HUES6 (cell line): ENCODE measurements at regions not wholly inside any gene's neighbourhood (a gene's known extent, or its start where the extent isn't known, plus 50 kb on each side); places are given as distances from the start of the nearest gene placed in this dataset.
"Not testable (repeated sequence)": the region's sequence is repeated elsewhere in the genome, so short reads cannot be mapped to it uniquely, and the experiment has no call there.

Source experiments
- H3K27ac ChIP-seq: 2 replicates; pipeline ENCODE4 v1.7.0; 2013; ENCODE audit warnings: low read depth, mild to moderate bottlenecking, low read length, inconsistent platforms
- H3K27me3 ChIP-seq: 2 replicates; pipeline ENCODE4 v1.6.1; 2013; ENCODE audit warnings: low read length; ENCODE audit not compliant: control insufficient read depth, insufficient read depth
- H3K36me3 ChIP-seq: 2 replicates; pipeline ENCODE4 v1.6.1; 2013; ENCODE audit warnings: low read length; ENCODE audit not compliant: control insufficient read depth, insufficient read depth
- H3K4me1 ChIP-seq: 2 replicates; pipeline ENCODE4 v1.6.1; 2013; ENCODE audit warnings: low read length; ENCODE audit not compliant: control insufficient read depth, insufficient read depth
- H3K4me3 ChIP-seq: 2 replicates; pipeline ENCODE4 v1.5.1; 2013; ENCODE audit warnings: low read depth, low read length
- H3K9ac ChIP-seq: one replicate; pipeline ENCODE4 v1.6.1; 2013; ENCODE audit warnings: mild to moderate bottlenecking, low read length
- H3K9me3 ChIP-seq: 2 replicates; pipeline ENCODE4 v1.6.1; 2013; ENCODE audit warnings: low read depth, low read length; ENCODE audit not compliant: control insufficient read depth, insufficient read depth

DNA sequence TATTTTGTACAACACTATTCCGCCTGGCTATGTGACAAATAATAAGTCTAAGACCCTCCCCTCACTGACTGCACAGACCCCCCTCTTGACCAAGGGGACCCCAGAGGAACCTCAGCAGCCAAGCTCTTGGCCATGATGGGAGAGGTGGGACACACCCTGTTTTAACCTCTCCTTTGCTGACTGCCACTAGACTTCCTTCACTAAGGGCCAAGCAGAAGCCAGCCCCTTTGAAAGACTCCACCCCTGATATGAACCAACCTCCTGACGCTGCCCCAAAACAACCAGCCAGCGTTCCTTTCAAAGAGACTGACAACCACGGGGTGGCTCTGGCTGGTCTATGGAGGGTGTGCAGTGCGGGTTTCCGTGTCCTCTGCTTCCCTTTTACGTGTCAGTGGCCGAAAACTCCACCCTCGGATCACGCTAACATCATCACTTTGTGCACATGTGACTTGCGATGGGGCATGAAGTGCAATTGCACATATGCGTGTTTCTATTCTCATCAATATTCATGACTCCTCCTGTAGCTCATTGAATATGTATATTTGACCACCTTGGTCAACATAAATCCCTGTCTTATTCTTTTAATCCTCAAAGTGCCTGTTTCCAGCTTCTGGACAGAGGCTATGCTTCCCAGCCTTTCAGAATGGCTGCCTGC, 643.9 kb downstream of the TBC1D22A start:
- Histone ChIP-seq H3K36me3 (no peaks in the 10 kb centered on the region), H3K9me3 (peaks cover 86% of the 10 kb centered on the region; the same call in 1 of the 2 replicates), H3K4me1 (no peaks in the 10 kb centered on the region; the same call in 1 of the 2 replicates)

DNA sequence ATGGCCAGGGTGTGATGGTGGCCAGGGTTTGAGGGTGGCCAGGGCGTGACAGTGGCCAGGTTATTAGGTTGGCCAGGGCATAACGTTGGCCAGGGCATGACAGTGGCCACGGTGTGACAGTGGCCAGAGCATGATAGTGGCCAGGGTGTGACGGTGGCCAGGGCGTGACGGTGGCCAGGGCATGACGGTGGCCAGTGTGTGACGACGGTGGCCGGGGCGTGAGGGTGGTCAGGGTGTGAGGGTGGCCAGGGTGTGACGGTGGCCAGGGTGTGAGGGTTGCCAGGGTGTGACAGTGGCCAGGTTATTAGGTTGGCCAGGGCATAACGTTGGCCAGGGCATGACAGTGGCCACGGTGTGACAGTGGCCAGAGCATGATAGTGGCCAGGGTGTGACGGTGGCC, 642.8 kb downstream of the TBC1D22A start:
- not testable (repeated sequence) for H3K27me3 ChIP-seq, H3K36me3 ChIP-seq, H3K4me1 ChIP-seq, H3K27ac ChIP-seq, H3K9ac ChIP-seq, H3K4me3 ChIP-seq
- H3K9me3 ChIP-seq, result peaks cover 86% of the 10 kb centered on the region; the same call in 1 of the 2 replicates

More for the DNA sequence above, 643.9 kb downstream of the TBC1D22A start:
- no peak overlapping the region for H3K9ac ChIP-seq
- no peak overlapping the region for H3K4me3 ChIP-seq
- H3K27me3 ChIP-seq, result no peaks in the 10 kb centered on the region; the same call in 1 of the 2 replicates
- H3K27ac ChIP-seq, result no peak overlapping the region

DNA sequence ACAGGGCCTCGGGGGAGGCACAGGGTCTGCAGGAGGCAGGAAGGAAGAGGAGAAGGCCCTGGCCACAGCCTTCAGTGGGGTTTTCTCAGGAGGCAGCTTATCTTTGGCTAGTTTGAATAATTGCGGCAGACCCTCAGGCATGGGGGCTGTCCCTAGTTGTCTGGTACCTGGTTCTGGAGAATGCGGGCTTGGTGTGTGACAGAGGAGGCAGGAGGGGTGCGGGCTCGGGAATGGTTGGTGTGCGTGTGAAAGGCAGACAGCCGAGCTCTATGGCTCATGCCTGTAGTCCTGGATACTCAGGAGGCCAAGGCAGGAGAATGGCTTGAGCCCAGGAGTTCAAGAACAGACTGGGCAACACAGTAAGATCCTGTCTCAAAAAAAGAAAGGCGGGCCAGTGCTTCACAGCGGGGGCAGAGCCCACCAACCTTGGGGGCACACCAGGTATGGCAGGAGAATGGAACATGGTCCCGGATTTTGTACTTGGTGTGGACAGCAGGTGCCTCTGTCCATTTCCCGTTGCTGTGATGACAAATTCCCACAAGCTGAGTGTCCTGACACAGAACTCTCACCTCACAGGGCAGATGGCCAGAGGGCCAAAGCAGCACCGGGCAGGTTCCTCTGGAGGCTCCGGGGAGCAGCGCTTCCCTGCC, 640.6 kb downstream of the TBC1D22A start:
- peaks cover 88% of the 10 kb centered on the region; the same call in 1 of the 2 replicates for H3K9me3 ChIP-seq
- H3K4me1 ChIP-seq, result no peaks in the 10 kb centered on the region
- no peak overlapping the region for H3K4me3 ChIP-seq
- no peaks in the 10 kb centered on the region for H3K27me3 ChIP-seq
- no peaks in the 10 kb centered on the region for H3K36me3 ChIP-seq
- no peak overlapping the region for H3K27ac ChIP-seq
- H3K9ac ChIP-seq, result no peak overlapping the region

DNA sequence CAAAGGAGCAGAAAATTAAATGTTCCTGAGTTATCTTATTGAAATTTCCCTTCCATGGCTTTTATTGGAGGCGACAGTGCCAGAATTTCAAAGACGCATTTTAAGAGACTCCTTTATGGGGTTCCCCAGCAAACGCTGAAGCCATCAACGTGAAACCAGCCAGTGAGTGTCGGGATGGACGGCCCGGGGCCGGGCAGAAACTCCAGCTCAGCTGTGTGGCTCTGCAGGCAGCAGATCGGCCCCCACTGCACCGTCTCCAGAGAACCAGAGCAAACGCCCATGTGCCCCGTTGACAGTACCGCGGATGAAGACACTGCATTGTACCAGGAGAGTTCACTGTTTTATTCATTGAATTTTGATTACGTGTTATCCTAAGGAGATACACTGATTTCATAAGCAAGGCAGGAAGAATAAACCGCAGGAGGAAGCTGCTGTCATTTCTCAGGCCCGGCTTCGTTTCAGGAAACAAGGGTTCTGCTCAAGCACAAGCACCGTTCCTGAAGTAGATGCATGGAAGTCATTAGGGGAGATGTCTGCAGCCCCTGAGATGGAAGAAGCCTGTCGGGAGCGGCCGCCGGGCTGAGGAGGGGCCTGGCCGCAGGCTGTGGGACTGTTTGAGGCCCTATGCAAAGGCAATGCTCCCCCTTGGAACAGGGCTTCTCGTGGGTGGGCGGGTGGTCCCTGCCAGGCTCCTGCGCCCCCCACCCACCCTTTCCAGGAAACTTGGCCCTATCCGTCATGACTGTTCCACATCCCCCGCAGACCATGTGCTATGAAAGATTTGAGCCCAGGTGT, 639.7 kb downstream of the TBC1D22A start:
- H3K4me3 ChIP-seq, result no peak overlapping the region
- H3K9ac ChIP-seq, result no peak overlapping the region
- H3K9me3 ChIP-seq, result peaks cover 88% of the 10 kb centered on the region; the same call in 1 of the 2 replicates
- H3K36me3 ChIP-seq, result no peaks in the 10 kb centered on the region
- no peaks in the 10 kb centered on the region for H3K27me3 ChIP-seq
- H3K27ac ChIP-seq, result no peak overlapping the region
- no peaks in the 10 kb centered on the region for H3K4me1 ChIP-seq

DNA sequence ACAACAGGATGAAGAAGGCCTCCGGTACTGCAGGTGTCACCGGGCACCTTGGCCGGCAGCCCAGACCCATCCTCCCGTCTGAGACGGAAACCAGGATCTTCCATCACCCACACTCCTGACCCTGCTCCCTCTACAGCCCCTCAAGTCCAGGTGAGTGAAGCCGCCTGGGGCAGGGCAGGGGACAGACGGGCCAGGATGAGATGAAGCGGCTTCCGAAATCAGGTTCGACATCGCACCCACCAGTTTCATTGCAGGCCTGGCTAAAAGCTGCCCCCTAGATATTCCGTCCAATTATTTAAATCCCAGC, 639.1 kb downstream of the TBC1D22A start:
- peaks cover 88% of the 10 kb centered on the region; the same call in 1 of the 2 replicates for H3K9me3 ChIP-seq
- H3K4me3 ChIP-seq, result no peak overlapping the region
- no peaks in the 10 kb centered on the region for H3K4me1 ChIP-seq
- H3K27ac ChIP-seq, result no peak overlapping the region
- H3K36me3 ChIP-seq, result no peaks in the 10 kb centered on the region
- no peak overlapping the region for H3K9ac ChIP-seq
- no peaks in the 10 kb centered on the region for H3K27me3 ChIP-seq

DNA sequence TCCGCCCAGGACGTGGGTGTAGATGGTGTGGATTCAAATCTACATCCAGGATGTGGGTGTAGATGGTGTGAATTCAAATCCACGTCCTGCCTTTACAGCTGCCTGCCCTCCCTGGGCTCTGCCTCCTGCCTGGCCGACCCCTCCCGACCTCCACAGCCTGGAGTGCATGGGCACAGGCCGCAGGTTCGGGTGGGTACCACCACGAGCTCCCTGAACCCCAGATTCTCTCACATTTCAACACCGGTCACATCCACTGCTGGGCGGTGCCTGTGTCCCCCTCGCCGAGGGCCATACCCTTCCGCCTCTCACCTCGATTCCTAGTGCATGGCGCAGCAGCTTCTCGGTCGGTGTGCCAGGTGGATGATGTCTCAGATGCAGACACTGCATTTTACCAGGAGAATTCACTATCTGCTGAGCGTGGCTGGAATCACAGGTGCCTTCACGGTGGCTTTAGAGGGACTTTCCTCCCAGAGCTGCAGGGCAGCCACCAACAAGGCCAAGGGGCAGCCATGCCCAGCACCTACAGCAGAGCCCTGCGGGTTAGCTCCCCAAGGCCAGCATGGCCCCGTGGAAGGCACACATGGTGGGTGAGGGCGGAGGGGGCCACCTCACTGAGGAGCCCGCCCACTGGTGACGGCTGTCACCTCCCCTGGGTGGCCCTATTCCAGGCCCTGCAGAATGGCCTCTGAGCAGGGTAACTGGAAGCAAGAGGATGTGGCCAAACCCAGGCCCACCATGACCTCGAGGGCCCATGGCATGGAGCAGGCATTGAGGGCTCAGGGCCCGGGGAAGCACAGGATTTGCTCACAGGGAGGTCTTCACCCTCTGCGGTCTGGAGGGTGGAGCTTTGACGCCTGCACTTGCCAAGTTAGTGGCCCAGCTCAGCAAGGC, 638.5 kb downstream of the TBC1D22A start:
- Histone ChIP-seq H3K4me3 (no peak overlapping the region), H3K36me3 (no peaks in the 10 kb centered on the region), H3K27me3 (no peaks in the 10 kb centered on the region), H3K4me1 (no peaks in the 10 kb centered on the region), H3K27ac (no peak overlapping the region), H3K9me3 (peaks cover 88% of the 10 kb centered on the region; the same call in 1 of the 2 replicates), H3K9ac (no peak overlapping the region)

DNA sequence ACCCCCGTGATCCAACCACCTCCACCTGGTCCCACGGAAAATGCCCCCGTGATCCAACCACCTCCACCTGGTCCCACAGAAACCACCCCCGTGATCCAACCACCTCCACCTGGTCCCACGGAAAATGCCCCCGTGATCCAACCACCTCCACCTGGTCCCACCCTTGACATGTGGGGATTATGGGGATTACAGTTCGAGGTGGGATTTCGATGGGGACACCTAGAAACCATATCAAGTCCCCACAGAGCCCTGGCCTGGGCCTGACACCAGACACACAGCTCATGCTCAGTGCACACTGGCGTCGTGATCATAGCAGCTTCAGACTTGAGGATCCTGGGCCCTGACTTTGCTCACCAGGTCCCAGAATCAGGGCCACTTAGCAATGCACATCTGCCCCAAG, 637.7 kb downstream of the TBC1D22A start:
- not testable (repeated sequence) for H3K4me3 ChIP-seq, H3K9ac ChIP-seq, H3K27me3 ChIP-seq, H3K27ac ChIP-seq, H3K36me3 ChIP-seq, H3K4me1 ChIP-seq
- peaks cover 88% of the 10 kb centered on the region; the same call in 1 of the 2 replicates for H3K9me3 ChIP-seq

DNA sequence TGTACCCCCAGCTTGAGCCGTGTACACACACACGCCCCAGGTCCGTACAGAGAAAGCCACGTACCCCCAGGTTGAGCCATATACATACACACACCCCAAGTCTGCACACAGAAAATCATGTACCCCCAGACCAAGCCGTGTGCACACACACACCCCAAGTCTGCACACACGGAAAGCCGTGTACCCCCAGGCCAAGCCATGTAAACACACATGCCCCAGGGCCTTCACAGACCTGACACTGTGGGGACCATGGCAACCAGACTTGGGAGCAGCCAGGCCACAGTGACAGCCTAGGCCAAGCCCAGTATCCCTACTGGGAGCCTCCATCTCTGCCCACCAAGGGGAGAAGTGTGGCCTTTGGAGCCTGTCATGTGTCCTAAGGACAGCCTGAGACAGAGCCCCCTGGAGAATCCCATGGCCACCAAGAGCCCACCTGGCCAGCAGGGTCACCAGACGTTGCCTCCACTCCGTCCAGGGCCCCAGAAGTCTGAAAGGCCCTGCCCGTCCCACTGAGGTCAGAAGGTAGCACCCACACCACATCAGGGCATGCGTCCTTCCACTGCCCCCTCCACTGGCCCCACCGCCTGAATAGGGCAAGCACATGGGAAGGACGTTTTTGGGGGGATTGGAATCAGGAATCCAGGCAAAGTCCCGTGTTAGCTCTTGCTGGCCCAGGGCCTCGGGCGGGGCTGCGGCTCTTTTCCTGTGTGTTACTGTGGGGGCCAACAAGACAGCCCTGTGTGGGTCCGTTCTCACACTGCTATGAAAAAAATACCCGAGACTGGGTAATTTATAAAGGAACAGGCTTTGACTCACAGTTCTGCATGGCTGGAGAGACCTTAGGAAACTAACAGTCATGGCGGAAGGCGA, 636.7 kb downstream of the TBC1D22A start:
- peaks cover 90% of the 10 kb centered on the region; the same call in 1 of the 2 replicates for H3K9me3 ChIP-seq

DNA sequence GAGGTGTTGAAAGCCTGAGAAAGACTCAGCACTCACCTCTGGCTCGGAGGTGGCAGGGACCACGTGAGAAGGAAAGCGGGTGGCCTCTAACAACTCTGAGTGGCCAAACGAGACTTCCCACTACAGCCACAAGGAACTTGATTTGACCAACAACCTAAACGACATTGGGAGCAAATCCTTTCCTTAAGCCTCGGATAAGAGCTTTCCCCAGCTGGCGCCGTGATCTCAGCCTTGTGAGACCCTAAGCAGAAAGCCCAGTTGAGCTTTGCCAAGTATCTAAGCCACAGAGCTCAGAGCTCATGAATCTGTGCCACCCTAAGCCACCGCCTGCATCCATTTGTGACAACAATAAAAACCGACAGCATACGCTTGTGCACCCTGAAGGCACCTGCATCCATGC, 636.0 kb downstream of the TBC1D22A start:
- Histone ChIP-seq H3K9me3 (peaks cover 92% of the 10 kb centered on the region; the same call in 1 of the 2 replicates), H3K27me3 (no peaks in the 10 kb centered on the region), H3K27ac (no peak overlapping the region)

More for the DNA sequence above, 636.7 kb downstream of the TBC1D22A start:
- H3K27ac ChIP-seq, result no peak overlapping the region
- no peak overlapping the region for H3K9ac ChIP-seq
- H3K36me3 ChIP-seq, result no peaks in the 10 kb centered on the region
- no peak overlapping the region for H3K4me3 ChIP-seq
- H3K4me1 ChIP-seq, result no peaks in the 10 kb centered on the region
- no peaks in the 10 kb centered on the region for H3K27me3 ChIP-seq

DNA sequence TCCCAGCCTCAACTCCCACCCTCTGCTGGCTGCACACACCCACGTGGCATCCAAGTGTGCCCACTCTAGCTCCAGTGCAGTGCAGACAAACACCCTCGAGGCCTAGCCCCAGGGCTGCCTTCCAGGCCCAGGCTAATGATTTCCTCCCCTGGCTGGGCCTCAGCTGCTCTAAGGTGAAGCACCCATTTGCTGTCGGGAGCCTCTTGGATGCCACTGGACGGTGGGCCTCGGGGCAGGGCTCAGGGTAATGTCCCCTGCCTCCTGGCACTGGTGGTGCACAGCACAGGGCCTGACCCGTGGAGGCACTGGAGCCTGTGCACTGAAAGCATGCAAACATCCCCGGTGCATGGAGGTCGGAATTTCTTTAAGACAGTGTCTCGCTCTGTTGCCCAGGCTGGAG, 635.2 kb downstream of the TBC1D22A start:
- peaks cover 92% of the 10 kb centered on the region; the same call in 1 of the 2 replicates for H3K9me3 ChIP-seq
- H3K27ac ChIP-seq, result no peak overlapping the region
- no peaks in the 10 kb centered on the region for H3K27me3 ChIP-seq
- H3K4me3 ChIP-seq, result no peak overlapping the region
- no peak overlapping the region for H3K9ac ChIP-seq
- H3K4me1 ChIP-seq, result no peaks in the 10 kb centered on the region
- H3K36me3 ChIP-seq, result no peaks in the 10 kb centered on the region

More for the DNA sequence above, 636.0 kb downstream of the TBC1D22A start:
- no peak overlapping the region for H3K9ac ChIP-seq
- no peaks in the 10 kb centered on the region for H3K4me1 ChIP-seq
- H3K36me3 ChIP-seq, result no peaks in the 10 kb centered on the region
- no peak overlapping the region for H3K4me3 ChIP-seq
